Suprapubic skin (tissue), 4 donors: ENCODE measurements at regions not wholly inside any gene's neighbourhood (a gene's known extent, or its start where the extent isn't known, plus 50 kb on each side); places are given as distances from the start of the nearest gene placed in this dataset.
A peak's percentile ranks its signal among the peaks of the same experiment; 100 is the strongest.
"Not testable (repeated sequence)": the region's sequence is repeated elsewhere in the genome, so short reads cannot be mapped to it uniquely, and the experiment has no call there.

ENCODE experiments used
- DNase-seq, 2 donors: peaks; one replicate each; pipeline ENCODE4 v3.0.0-alpha.2; 2019; ENCODE audit warnings: low spot score in 2 of 2
- H3K27ac ChIP-seq: fragments of 200-600 bp; sonication (generic); one replicate; pipeline ENCODE4 v1.5.1; 2019
- H3K27me3 ChIP-seq: fragments of 200-600 bp; sonication (generic); one replicate; pipeline ENCODE4 v1.5.1; 2019
- H3K36me3 ChIP-seq: fragments of 200-600 bp; sonication (generic); one replicate; pipeline ENCODE4 v1.5.1; 2019
- H3K4me1 ChIP-seq: fragments of 200-600 bp; sonication (generic); one replicate; pipeline ENCODE4 v1.5.1; 2019
- H3K4me3 ChIP-seq: fragments of 200-600 bp; sonication (generic); one replicate; pipeline ENCODE4 v1.5.1; 2019; ENCODE audit warnings: mild to moderate bottlenecking
- H3K9me3 ChIP-seq: fragments of 200-600 bp; sonication (generic); one replicate; pipeline ENCODE4 v1.5.1; 2019
- EP300 ChIP-seq: sonication (generic); formaldehyde crosslinking; IDR thresholded peaks from one replicate; pipeline ENCODE4 v1.6.1; 2017; ENCODE audit warnings: antibody characterized with exemption
- POLR2A ChIP-seq, 2 donors: fragments of 450-650 bp; IDR thresholded peaks; one replicate each; pipeline ENCODE4 v1.6.1; 2017; ENCODE audit warnings: antibody characterized with exemption in 2 of 2, mild to moderate bottlenecking in 2 of 2, moderate library complexity in 2 of 2
- POLR2AphosphoS5 ChIP-seq, 3 donors: sonication (generic); formaldehyde crosslinking; IDR thresholded peaks; one replicate each; pipeline ENCODE4 v1.6.1; 2017; ENCODE audit warnings: antibody characterized with exemption in 3 of 3
- WGBS: methylation state at CpG from one replicate; pipeline ENCODE4 v1.1.5; 2018; 5-methylcytosine and 5-hydroxymethylcytosine counted together
- TF ChIP-seq, protein P1 (sequence below), 2 donors: fragments of 200-600 bp in 1 of 2; fragments of 450-650 bp in 1 of 2; sonication (generic) in 1 of 2; IDR thresholded peaks; one replicate each; pipeline ENCODE4 v1.5.1; 2016 to 2019; ENCODE audit warnings: antibody characterized with exemption in 2 of 2, mild to moderate bottlenecking in 1 of 2, moderate library complexity in 1 of 2

DNA sequence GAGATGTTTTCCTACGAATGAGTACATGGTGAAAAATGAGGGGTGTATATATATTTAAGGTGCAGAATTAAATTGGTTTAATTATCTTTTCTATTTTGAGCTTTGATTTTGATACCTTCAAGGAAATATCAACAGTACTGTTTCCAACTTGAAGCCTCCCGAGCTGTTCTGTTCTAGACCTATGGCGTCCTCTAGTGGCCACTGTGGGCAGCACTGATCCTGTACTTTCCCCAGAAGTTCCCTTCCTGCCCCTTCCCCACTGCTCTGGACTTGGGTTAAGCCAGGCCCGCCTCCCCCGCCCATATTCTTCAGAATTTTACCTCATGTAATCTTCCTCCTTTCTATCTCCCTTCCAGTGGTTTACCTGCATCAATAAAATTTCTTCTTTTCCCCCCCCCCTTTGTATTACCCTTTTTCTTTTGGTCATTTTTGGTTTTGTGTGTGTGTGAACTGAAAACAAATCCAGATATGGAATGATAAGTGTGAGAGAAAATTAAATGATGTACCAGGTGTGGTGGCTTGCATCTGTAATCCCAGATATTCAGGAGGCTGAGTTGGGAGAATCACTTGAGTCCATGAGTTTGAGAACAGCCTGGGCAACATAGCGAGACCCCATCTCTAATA lies 1643.5 kb downstream of the TP53TG3F start:
- 43% methylated on average over 6 of the region's 6 CpGs for WGBS
- Histone ChIP-seq H3K27ac (no peak overlapping the region), H3K4me1 (no peaks in the 10 kb centered on the region), H3K36me3 (no peaks in the 10 kb centered on the region), H3K4me3 (no peak overlapping the region), H3K9me3 (no peaks in the 10 kb centered on the region), H3K27me3 (no peaks in the 10 kb centered on the region)
- TF ChIP-seq, protein P1, sequence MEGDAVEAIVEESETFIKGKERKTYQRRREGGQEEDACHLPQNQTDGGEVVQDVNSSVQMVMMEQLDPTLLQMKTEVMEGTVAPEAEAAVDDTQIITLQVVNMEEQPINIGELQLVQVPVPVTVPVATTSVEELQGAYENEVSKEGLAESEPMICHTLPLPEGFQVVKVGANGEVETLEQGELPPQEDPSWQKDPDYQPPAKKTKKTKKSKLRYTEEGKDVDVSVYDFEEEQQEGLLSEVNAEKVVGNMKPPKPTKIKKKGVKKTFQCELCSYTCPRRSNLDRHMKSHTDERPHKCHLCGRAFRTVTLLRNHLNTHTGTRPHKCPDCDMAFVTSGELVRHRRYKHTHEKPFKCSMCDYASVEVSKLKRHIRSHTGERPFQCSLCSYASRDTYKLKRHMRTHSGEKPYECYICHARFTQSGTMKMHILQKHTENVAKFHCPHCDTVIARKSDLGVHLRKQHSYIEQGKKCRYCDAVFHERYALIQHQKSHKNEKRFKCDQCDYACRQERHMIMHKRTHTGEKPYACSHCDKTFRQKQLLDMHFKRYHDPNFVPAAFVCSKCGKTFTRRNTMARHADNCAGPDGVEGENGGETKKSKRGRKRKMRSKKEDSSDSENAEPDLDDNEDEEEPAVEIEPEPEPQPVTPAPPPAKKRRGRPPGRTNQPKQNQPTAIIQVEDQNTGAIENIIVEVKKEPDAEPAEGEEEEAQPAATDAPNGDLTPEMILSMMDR (IDR thresholded peaks at IDR 0.05): no peak
- TF ChIP-seq EP300: no peak
- no peak for TF ChIP-seq POLR2AphosphoS5 (IDR thresholded peaks at IDR 0.05)
- TF ChIP-seq POLR2A (IDR thresholded peaks at IDR 0.05): no peak
- DNase-seq: no peak

DNA sequence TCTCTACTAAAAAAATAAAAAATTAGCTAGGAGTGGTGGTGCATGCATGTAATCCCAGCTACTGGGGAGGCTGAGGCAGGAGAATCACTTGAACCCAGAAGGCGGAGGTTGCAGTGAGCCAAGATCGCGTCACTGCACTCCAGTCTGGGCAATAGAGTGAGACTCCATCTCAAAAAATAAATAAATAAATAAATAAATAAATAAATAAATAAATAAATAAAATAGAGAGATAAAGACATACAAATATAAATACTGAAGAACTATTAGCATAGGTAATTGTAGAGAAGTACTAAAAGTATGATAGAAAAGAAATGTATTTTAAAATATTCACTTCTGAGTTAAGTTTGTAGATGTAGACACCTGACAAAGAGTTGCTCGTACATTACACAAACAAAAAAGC lies 1652.4 kb downstream of the TP53TG3F start:
- H3K27ac ChIP-seq, H3K4me3 ChIP-seq, H3K36me3 ChIP-seq, H3K9me3 ChIP-seq, H3K4me1 ChIP-seq, H3K27me3 ChIP-seq, DNase-seq: not testable (repeated sequence)
- WGBS: 89% methylated on average over 4 of the region's 4 CpGs

DNA sequence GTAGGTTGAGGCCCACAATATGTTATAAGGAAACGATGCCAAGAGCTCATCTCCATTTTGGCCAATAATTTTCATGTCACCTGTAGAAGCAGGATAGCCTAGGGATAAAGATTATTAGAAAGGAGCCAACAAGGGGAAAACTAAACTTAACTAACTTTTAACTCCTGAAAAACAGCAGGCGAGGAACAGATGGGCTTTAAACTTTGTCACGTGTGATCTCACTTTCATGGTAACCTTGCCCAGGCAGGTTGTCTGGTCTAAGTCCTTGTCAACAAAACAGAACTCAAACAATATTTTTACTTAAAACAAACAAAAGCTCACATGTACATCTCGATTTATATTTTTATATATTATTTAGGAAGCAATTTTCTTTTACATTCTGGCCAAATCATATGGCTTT lies 1672.0 kb downstream of the TP53TG3F start:
- H3K4me1 ChIP-seq: no peaks in the 10 kb centered on the region
- no peak overlapping the region for H3K27ac ChIP-seq
- 51% methylated on average over 4 of the region's 4 CpGs for WGBS
- no peaks in the 10 kb centered on the region for H3K27me3 ChIP-seq
- no peak for DNase-seq
- no peaks in the 10 kb centered on the region for H3K36me3 ChIP-seq
- TF ChIP-seq, protein P1 (IDR thresholded peaks at IDR 0.05): no peak
- TF ChIP-seq POLR2A (IDR thresholded peaks at IDR 0.05) (no peak), EP300 (no peak), POLR2AphosphoS5 (IDR thresholded peaks at IDR 0.05) (no peak)
- H3K4me3 ChIP-seq: no peak overlapping the region
- no peaks in the 10 kb centered on the region for H3K9me3 ChIP-seq

DNA sequence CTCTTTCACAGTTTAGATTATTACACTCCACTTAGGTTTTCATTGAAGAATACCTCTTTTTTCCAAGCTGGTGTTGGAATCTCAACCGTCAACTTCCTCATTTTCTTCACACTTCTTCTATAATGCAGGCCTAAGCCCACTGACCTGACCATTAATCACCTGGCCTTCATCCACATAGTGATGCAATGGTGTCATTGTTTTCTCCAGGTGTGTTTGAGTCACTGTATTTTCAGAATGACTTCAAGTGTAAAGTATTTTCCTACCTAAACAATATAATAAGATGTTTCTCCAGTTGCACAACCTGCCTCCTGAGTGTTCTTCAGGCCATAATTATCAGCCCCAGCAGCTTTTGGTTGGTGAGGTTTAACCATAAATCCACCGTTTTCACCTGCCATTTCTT lies 1675.1 kb downstream of the TP53TG3F start:
- H3K4me3 ChIP-seq: no peak overlapping the region
- H3K36me3 ChIP-seq: no peaks in the 10 kb centered on the region
- no peak overlapping the region for H3K27ac ChIP-seq
- H3K27me3 ChIP-seq: no peaks in the 10 kb centered on the region
- no peaks in the 10 kb centered on the region for H3K4me1 ChIP-seq
- DNase-seq: no peak
- H3K9me3 ChIP-seq: no peaks in the 10 kb centered on the region
- TF ChIP-seq POLR2A (IDR thresholded peaks at IDR 0.05): no peak
- TF ChIP-seq EP300: no peak
- TF ChIP-seq POLR2AphosphoS5 (IDR thresholded peaks at IDR 0.05): no peak
- TF ChIP-seq, protein P1 (IDR thresholded peaks at IDR 0.05): no peak
- 38% methylated on average over 2 of the region's 2 CpGs for WGBS

DNA sequence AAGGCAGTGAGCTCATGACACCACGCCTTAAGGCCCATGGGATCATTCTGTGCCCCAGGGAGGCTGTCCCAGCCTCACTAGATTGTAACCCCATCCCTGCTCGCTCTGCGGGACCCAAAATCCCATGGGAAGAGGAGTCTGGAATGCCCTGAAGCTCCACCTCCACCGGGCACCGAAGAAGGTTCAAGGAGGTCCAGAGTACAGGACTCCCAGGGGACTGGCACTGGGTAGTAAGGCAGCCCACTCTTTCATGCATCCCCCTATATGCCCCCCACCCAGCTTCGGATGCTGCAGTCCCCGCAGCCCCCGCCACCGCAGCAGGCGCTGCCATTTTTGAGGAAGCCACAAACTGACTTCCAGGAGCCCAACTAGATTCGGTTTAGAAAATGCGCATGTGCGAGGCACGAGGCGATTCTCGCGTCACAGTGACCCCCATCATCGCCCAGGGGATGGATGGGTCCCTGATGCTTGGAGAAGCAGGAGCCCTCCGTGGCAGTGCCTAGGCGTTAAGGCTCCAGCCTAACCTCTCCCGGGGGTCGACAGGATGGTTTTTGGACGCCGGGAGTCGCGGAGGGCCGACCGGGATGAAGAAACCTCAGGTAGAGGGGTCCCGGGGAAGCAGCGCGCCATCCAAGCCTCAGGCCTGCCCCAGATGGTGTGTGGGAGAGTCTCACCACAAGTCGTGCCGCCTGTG lies 1681.0 kb downstream of the TP53TG3F start:
- no peak overlapping the region for H3K27ac ChIP-seq
- no peak overlapping the region for H3K4me3 ChIP-seq
- TF ChIP-seq, protein P1 (IDR thresholded peaks at IDR 0.05): no peak
- TF ChIP-seq POLR2A (IDR thresholded peaks at IDR 0.05) (no peak), EP300 (no peak), POLR2AphosphoS5 (IDR thresholded peaks at IDR 0.05) (no peak)
- no peaks in the 10 kb centered on the region for H3K27me3 ChIP-seq
- DNase-seq: peak in 1 of 2 donors; percentile 56
- H3K9me3 ChIP-seq: peaks cover 6% of the 10 kb centered on the region
- H3K36me3 ChIP-seq: no peaks in the 10 kb centered on the region
- no peaks in the 10 kb centered on the region for H3K4me1 ChIP-seq
- WGBS: 85% methylated on average over 19 of the region's 33 CpGs
